AG10803 (cell line): ENCODE measurements at regions not wholly inside any gene's neighbourhood (a gene's known extent, or its start where the extent isn't known, plus 50 kb on each side); places are given as distances from the start of the nearest gene placed in this dataset.
A peak's percentile ranks its signal among the peaks of the same experiment; 100 is the strongest.

Experiments used
- DNase-seq: peaks from one replicate; pipeline ENCODE4 v3.0.0; 2010; ENCODE audit warnings: low read depth
- H3K4me3 ChIP-seq: 2 replicates; pipeline ENCODE4 v1.5.1; 2011; ENCODE audit warnings: mild to moderate bottlenecking, low read length, control low read depth
- TF ChIP-seq, protein P1 (sequence below): conservative IDR thresholded peaks from 2 replicates; pipeline ENCODE4 v1.5.1; 2011; ENCODE audit warnings: mild to moderate bottlenecking, low read length, control low read depth, inconsistent platforms

GRCh38 chr1:207243442-207244408 lies 77.8 kb upstream of the CD55 start:
- no peak for DNase-seq
- H3K4me3 ChIP-seq: no peak overlapping the region
- TF ChIP-seq, protein P1, sequence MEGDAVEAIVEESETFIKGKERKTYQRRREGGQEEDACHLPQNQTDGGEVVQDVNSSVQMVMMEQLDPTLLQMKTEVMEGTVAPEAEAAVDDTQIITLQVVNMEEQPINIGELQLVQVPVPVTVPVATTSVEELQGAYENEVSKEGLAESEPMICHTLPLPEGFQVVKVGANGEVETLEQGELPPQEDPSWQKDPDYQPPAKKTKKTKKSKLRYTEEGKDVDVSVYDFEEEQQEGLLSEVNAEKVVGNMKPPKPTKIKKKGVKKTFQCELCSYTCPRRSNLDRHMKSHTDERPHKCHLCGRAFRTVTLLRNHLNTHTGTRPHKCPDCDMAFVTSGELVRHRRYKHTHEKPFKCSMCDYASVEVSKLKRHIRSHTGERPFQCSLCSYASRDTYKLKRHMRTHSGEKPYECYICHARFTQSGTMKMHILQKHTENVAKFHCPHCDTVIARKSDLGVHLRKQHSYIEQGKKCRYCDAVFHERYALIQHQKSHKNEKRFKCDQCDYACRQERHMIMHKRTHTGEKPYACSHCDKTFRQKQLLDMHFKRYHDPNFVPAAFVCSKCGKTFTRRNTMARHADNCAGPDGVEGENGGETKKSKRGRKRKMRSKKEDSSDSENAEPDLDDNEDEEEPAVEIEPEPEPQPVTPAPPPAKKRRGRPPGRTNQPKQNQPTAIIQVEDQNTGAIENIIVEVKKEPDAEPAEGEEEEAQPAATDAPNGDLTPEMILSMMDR: no peak

GRCh38 chr1:207244409-207244801 lies 77.1 kb upstream of the CD55 start:
- no peak overlapping the region for H3K4me3 ChIP-seq
- DNase-seq: no peak
- TF ChIP-seq, protein P1: no peak

DNA sequence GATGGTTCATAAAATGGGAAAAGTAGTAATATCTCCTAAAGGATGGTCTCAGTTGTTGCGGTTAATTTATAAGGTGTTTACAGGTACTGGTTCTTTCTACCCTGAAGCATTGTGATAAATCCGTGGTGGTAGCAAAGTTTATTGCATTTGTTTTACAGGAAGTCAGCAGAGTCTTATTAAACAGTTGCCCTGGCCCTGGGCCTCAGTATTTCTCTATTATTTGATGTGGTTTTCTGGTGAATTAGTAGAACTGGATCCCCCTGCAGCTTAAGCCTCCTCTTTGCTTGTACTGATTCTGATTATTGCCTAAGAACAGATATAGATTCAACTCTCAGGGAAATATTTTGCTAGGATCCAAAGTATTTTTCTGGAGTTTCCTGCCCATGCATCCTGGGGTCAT lies 76.4 kb upstream of the CD55 start:
- no peak for DNase-seq
- TF ChIP-seq, protein P1: no peak
- no peak overlapping the region for H3K4me3 ChIP-seq

- peak; percentile 15 for DNase-seq
- H3K4me3 ChIP-seq: no peak overlapping the region
- TF ChIP-seq, protein P1: no peak
Observed at GRCh38 chr1:207248544-207249198, 72.8 kb upstream of the CD55 start.

- TF ChIP-seq, protein P1: no peak
- H3K4me3 ChIP-seq: no peak overlapping the region
- DNase-seq: no peak
Observed at GRCh38 chr1:207250431-207250830, 71.0 kb upstream of the CD55 start.

- H3K4me3 ChIP-seq: no peak overlapping the region
- no peak for DNase-seq
- TF ChIP-seq, protein P1: no peak
Observed at GRCh38 chr1:207251066-207251465, 70.4 kb upstream of the CD55 start.
